ENCODE measurements at regions not wholly inside any gene's neighbourhood (a gene's known extent, or its start where the extent isn't known, plus 50 kb on each side); places are given as distances from the start of the nearest gene placed in this dataset.

GRCh38 chr1:90562892-90563291, 154.2 kb downstream of the BARHL2 start:
- Histone ChIP-seq H3K4me3 (no peak overlapping the region), H2AFZ (no peak overlapping the region), H3F3A (replicated peaks; ENCODE audit: low read depth) (no peaks in the 10 kb centered on the region), H3K79me2 (replicated peaks; ENCODE audit: insufficient read depth) (no peaks in the 10 kb centered on the region), H3K4me2 (no peak overlapping the region), H3K27ac (ENCODE audit: low read depth) (no peak overlapping the region), H3K4me1 (ENCODE audit: insufficient read depth) (peaks cover 28% of the 10 kb centered on the region), H3K9me2 (ENCODE audit: insufficient read depth) (no peaks in the 10 kb centered on the region), H4K20me1 (replicated peaks; ENCODE audit: insufficient read depth) (peaks cover 3% of the 10 kb centered on the region; the same call in 1 of the 2 replicates), H3K27me3 (ENCODE audit: insufficient read depth) (peaks cover 59% of the 10 kb centered on the region), H3K36me3 (ENCODE audit: insufficient read depth) (no peaks in the 10 kb centered on the region)
- no peak overlapping the region for H3K4me3 Mint-ChIP-seq
- H3K36me3 Mint-ChIP-seq (ENCODE audit: low read depth): no peaks in the 10 kb centered on the region
- DNase-seq (ENCODE audit: low spot score): no peak
- peaks cover 55% of the 10 kb centered on the region for H3K4me1 Mint-ChIP-seq
- no peak for ATAC-seq
- H3K9me3 Mint-ChIP-seq: no peaks in the 10 kb centered on the region
- TF ChIP-seq CTCF (conservative IDR thresholded peaks at IDR 0.05; ENCODE audit: low read depth in 2 of 2): no peak
- peaks cover 24% of the 10 kb centered on the region for H3K27me3 Mint-ChIP-seq (ENCODE audit: insufficient read depth, low read depth, poor library complexity)
- H3K27ac Mint-ChIP-seq: no peak overlapping the region

- Mint-ChIP-seq H3K4me3 (peak overlapping the region; percentile 32; the same call in 2 of the 3 replicates), H3K36me3 (ENCODE audit: low read depth) (no peaks in the 10 kb centered on the region), H3K27me3 (ENCODE audit: insufficient read depth, low read depth, poor library complexity) (peaks cover 24% of the 10 kb centered on the region), H3K27ac (no peak overlapping the region), H3K4me1 (peaks cover 58% of the 10 kb centered on the region), H3K9me3 (no peaks in the 10 kb centered on the region)
- Histone ChIP-seq H3K4me1 (ENCODE audit: insufficient read depth) (peaks cover 28% of the 10 kb centered on the region), H3K79me2 (replicated peaks; ENCODE audit: insufficient read depth) (no peaks in the 10 kb centered on the region), H3K27ac (ENCODE audit: low read depth) (no peak overlapping the region), H3K4me2 (peak overlapping the region; percentile 48), H3F3A (replicated peaks; ENCODE audit: low read depth) (no peaks in the 10 kb centered on the region), H4K20me1 (replicated peaks; ENCODE audit: insufficient read depth) (peaks cover 3% of the 10 kb centered on the region; the same call in 1 of the 2 replicates), H3K4me3 (no peak overlapping the region; the same call in 1 of the 2 replicates), H3K27me3 (ENCODE audit: insufficient read depth) (peaks cover 59% of the 10 kb centered on the region), H3K36me3 (ENCODE audit: insufficient read depth) (no peaks in the 10 kb centered on the region), H2AFZ (no peak overlapping the region), H3K9me2 (ENCODE audit: insufficient read depth) (no peaks in the 10 kb centered on the region)
- peak; percentile 87 for DNase-seq (ENCODE audit: low spot score)
- ATAC-seq: peak; percentile 96
- TF ChIP-seq ZNF331 (CRISPR knock-in tag; IDR thresholded peaks at IDR 0.05; ENCODE audit: low read depth) (no peak), CREB1 (CRISPR knock-in tag; IDR thresholded peaks at IDR 0.05; ENCODE audit: low read depth) (no peak), POLR2AphosphoS5 (IDR thresholded peaks at IDR 0.05; ENCODE audit: low read depth) (no peak), REST (IDR thresholded peaks at IDR 0.05; ENCODE audit: unreplicated experiment) (no peak), ETS1 (IDR thresholded peaks at IDR 0.05) (no peak), JUNB (IDR thresholded peaks at IDR 0.05; ENCODE audit: unreplicated experiment) (no peak), ZNF114 (CRISPR knock-in tag; IDR thresholded peaks at IDR 0.05) (no peak), EZH2 (IDR thresholded peaks at IDR 0.05; ENCODE audit: low read depth, unreplicated experiment) (no peak), EZH2phosphoT487 (IDR thresholded peaks at IDR 0.05; ENCODE audit: unreplicated experiment) (no peak), NANOG (IDR thresholded peaks at IDR 0.05; ENCODE audit: borderline replicate concordance) (peak; percentile 86)
Measured at GRCh38 chr1:90561911-90562310, 155.2 kb downstream of the BARHL2 start.

All from GM23338 (cell line).